GM12878 (cell line): ENCODE measurements at regions not wholly inside any gene's neighbourhood (a gene's known extent, or its start where the extent isn't known, plus 50 kb on each side); places are given as distances from the start of the nearest gene placed in this dataset.

Source experiments
- ATAC-seq: fragments of 200-7000 bp; cut with Tn5 transposase; 3 replicates; pipeline ENCODE4 v1.9.1; 2020; ENCODE audit warnings: mild to moderate bottlenecking, moderate library complexity
- BruUV-seq: library from RNA; stranded (reverse); fragments of 400-500 nt; replicated peaks from 2 replicates; lab custom pipeline; 2021; lab: Mats Ljungman, UMichigan
- CTCF ChIA-PET: fragments of 300-600 bp; sonication (Branson Sonifier 250); formaldehyde crosslinking; extraction: SDS; loops from one replicate; lab custom pipeline; 2021; ENCODE audit warnings: inconsistent platforms; lab: Yijun Ruan, JAX
- POLR2A ChIA-PET: fragments of 350-600 bp; formaldehyde crosslinking; extraction: SDS; loops from one replicate; lab custom pipeline; 2021; ENCODE audit warnings: inconsistent platforms; lab: Charles Lee
- RAD21 ChIA-PET: fragments of 300-600 bp; sonication (Branson Sonifier 250); formaldehyde crosslinking; loops from one replicate; lab custom pipeline; 2023; ENCODE audit warnings: antibody characterized with exemption; ENCODE audit not compliant: unreplicated experiment; lab: Charles Lee
- SMC1A ChIA-PET: fragments of 300-600 bp; sonication (Branson Sonifier 250); formaldehyde crosslinking; loops from one replicate; lab custom pipeline; 2023; ENCODE audit not compliant: unreplicated experiment, uncharacterized antibody; lab: Charles Lee
- DNase-seq: peaks from one replicate; pipeline ENCODE4 v3.0.0-alpha.2; 2011; ENCODE audit warnings: low read depth, low spot score
- FAIRE-seq: peaks from 3 replicates; lab custom pipeline; 2011; peaks lifted over from hg19 to GRCh38; lab: Jason Lieb, UNC
- H2AFZ ChIP-seq: 2 replicates; pipeline ENCODE4 v1.6.0; 2011; ENCODE audit warnings: low read depth, low read length, control low read depth; ENCODE audit not compliant: control insufficient read depth
- H3K27ac ChIP-seq: 2 replicates; pipeline ENCODE4 v1.5.1; 2011; ENCODE audit warnings: control low read depth; ENCODE audit not compliant: control insufficient read depth, insufficient read depth
- H3K27me3 ChIP-seq, 2 experiments: replicated peaks in 1 of 2; 2 replicates each; pipeline versions ENCODE4 v1.6.0 to v1.6.1; 2011; ENCODE audit warnings: low read length in 1 of 2; ENCODE audit not compliant: control insufficient read depth in 2 of 2, insufficient read depth in 2 of 2
- H3K36me3 ChIP-seq, 2 experiments: 2 replicates each; pipeline ENCODE4 v1.5.1; 2011; ENCODE audit warnings: low read length in 1 of 2; ENCODE audit not compliant: control insufficient read depth in 2 of 2, insufficient read depth in 2 of 2
- H3K4me1 ChIP-seq: 2 replicates; pipeline ENCODE4 v1.6.1; 2011; ENCODE audit warnings: mild to moderate bottlenecking, low read length, moderate library complexity, mixed read lengths; ENCODE audit not compliant: control insufficient read depth, insufficient read depth
- H3K4me2 ChIP-seq: 2 replicates; pipeline ENCODE4 v1.6.0; 2011; ENCODE audit warnings: control low read depth; ENCODE audit not compliant: control insufficient read depth, insufficient read depth
- H3K4me3 ChIP-seq: fragments of 200-600 bp; sonication (generic); 2 replicates; pipeline ENCODE4 v1.5.1; 2016
- H3K79me2 ChIP-seq: 2 replicates; pipeline ENCODE4 v1.6.0; 2011; ENCODE audit warnings: low read length; ENCODE audit not compliant: control insufficient read depth, insufficient read depth
- H3K9ac ChIP-seq: 2 replicates; pipeline ENCODE4 v1.8.0; 2011; ENCODE audit warnings: low read length, control low read depth, mixed read lengths; ENCODE audit not compliant: control insufficient read depth, insufficient read depth
- H3K9me3 ChIP-seq: replicated peaks from 3 replicates; pipeline ENCODE4 v1.5.1; 2011; ENCODE audit warnings: mild to moderate bottlenecking, low read length; ENCODE audit not compliant: control insufficient read depth, insufficient read depth
- H4K20me1 ChIP-seq: 2 replicates; pipeline ENCODE4 v1.6.0; 2011; ENCODE audit not compliant: control insufficient read depth, insufficient read depth
- BRCA1 ChIP-seq: IDR thresholded peaks from 2 replicates; pipeline ENCODE4 v1.6.1; 2011; ENCODE audit warnings: low read depth, low read length, improper control_type of control experiment
- CBX3 ChIP-seq: fragments of 200-600 bp; sonication (generic); IDR thresholded peaks from 2 replicates; pipeline ENCODE4 v1.6.1; 2016; ENCODE audit warnings: low read depth, borderline replicate concordance
- NFYB ChIP-seq: IDR thresholded peaks from 2 replicates; pipeline ENCODE4 v1.6.1; 2011; ENCODE audit warnings: low read depth, mild to moderate bottlenecking, low read length, improper control_type of control experiment, moderate library complexity; ENCODE audit not compliant: insufficient read depth
- RAD21 ChIP-seq: IDR thresholded peaks from 2 replicates; pipeline ENCODE4 v1.6.1; 2011; ENCODE audit warnings: mild to moderate bottlenecking, low read depth, low read length, moderate library complexity; ENCODE audit not compliant: insufficient read depth
- TBL1XR1 ChIP-seq: IDR thresholded peaks from 2 replicates; pipeline ENCODE4 v1.6.1; 2012; ENCODE audit warnings: low read depth, low read length, improper control_type of control experiment
- WGBS: methylation state at CpG from one replicate; pipeline ENCODE4 v1.1.6; 2016; ENCODE audit warnings: low lambda C conversion rate; ENCODE audit not compliant: insufficient replicate concordance, insufficient coverage; ENCODE audit errors: missing lambda C conversion rate; 5-methylcytosine and 5-hydroxymethylcytosine counted together
- in situ Hi-C: fragments of 300-500 bp; cut with MboI; formaldehyde crosslinking; loops from 9 replicates; pipeline ENCODE4 v1.14.3; 2018; ENCODE audit warnings: mixed read lengths
- intact Hi-C: fragments of 100-400 bp; cut with micrococcal nuclease; formaldehyde crosslinking; loops from one replicate; pipeline ENCODE4 v1.14.2; 2022; ENCODE audit not compliant: unreplicated experiment
- TF ChIP-seq, protein P1 (sequence below), 3 experiments: IDR thresholded peaks in 2 of 3; conservative IDR thresholded peaks in 1 of 3; 2 replicates each; pipeline ENCODE4 v1.5.1; 2011; ENCODE audit warnings: low read depth in 3 of 3, low read length in 3 of 3, mild to moderate bottlenecking in 3 of 3, control low read depth in 2 of 3, moderate library complexity in 2 of 3, inconsistent platforms in 1 of 3, mixed read lengths in 1 of 3; ENCODE audit not compliant: control insufficient read depth in 2 of 3, insufficient read depth in 1 of 3; ENCODE audit errors: extremely low read depth in 1 of 3

DNA sequence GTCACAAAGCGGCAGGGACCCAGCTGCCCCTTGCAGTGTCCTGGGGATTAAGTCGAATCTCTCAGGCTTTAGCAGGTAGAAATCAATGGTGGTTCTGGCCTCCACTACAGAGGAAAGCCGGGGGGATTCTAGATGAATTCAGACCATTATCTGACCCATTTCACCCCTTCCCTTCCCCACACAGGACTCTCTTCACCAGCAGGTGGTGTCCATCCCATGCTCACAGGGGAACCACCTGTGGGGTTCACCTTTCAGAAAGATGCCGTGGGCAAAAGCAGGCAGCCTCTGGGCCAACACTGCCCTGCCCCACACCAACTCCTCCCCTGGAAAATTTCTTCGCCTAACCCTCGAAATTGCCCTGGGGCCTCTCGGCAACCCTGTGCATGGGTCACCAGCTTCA, 123.8 kb upstream of the GGTLC1 start:
- Histone ChIP-seq H3K27ac (no peak overlapping the region), H3K4me2 (no peak overlapping the region), H3K4me1 (no peaks in the 10 kb centered on the region), H3K79me2 (no peaks in the 10 kb centered on the region), H3K4me3 (no peak overlapping the region), H3K27me3 (peaks cover 0 to 3% of the 10 kb centered on the region in 2 experiments; a peak in 2 of 4 replicates), H3K36me3 (no peaks in the 10 kb centered on the region), H3K9me3 (no peaks in the 10 kb centered on the region), H3K9ac (no peak overlapping the region), H4K20me1 (no peaks in the 10 kb centered on the region), H2AFZ (no peak overlapping the region)
- POLR2A ChIA-PET: no interaction called here
- no peak for FAIRE-seq
- peak; percentile 38; the same call in 2 of the 3 replicates for ATAC-seq
- SMC1A ChIA-PET: interaction anchor here (1.4 kb wide), 1 partner anchor 10 kb away, joined by 3 read pairs; no protein-coding TSS in a partner anchor
- intact Hi-C loops (no loop called here), in situ Hi-C loops (no loop called here)
- no TSS peak for BruUV-seq
- RAD21 ChIA-PET: no interaction called here
- no peak for DNase-seq
- 53% methylated on average over 7 of the region's 7 CpGs for WGBS
- CTCF ChIA-PET: interaction anchor here (0.5 kb wide), 1 partner anchor 816 kb away, joined by 3 read pairs; no protein-coding TSS in a partner anchor
- TF ChIP-seq CBX3 (no peak), NFYB (no peak)
- TF ChIP-seq, protein P1, sequence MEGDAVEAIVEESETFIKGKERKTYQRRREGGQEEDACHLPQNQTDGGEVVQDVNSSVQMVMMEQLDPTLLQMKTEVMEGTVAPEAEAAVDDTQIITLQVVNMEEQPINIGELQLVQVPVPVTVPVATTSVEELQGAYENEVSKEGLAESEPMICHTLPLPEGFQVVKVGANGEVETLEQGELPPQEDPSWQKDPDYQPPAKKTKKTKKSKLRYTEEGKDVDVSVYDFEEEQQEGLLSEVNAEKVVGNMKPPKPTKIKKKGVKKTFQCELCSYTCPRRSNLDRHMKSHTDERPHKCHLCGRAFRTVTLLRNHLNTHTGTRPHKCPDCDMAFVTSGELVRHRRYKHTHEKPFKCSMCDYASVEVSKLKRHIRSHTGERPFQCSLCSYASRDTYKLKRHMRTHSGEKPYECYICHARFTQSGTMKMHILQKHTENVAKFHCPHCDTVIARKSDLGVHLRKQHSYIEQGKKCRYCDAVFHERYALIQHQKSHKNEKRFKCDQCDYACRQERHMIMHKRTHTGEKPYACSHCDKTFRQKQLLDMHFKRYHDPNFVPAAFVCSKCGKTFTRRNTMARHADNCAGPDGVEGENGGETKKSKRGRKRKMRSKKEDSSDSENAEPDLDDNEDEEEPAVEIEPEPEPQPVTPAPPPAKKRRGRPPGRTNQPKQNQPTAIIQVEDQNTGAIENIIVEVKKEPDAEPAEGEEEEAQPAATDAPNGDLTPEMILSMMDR (IDR thresholded peaks at IDR 0.05 in 2 of 3, conservative IDR thresholded peaks at IDR 0.05 in 1 of 3; ENCODE audit: control insufficient read depth in 2 of 3, extremely low read depth in 1 of 3, insufficient read depth in 1 of 3, low read depth in 3 of 3, low read length in 3 of 3): 0 out of 6 replicates have a peak, but pooled peaks of 1 of the 3 experiments have one; percentile 3

DNA sequence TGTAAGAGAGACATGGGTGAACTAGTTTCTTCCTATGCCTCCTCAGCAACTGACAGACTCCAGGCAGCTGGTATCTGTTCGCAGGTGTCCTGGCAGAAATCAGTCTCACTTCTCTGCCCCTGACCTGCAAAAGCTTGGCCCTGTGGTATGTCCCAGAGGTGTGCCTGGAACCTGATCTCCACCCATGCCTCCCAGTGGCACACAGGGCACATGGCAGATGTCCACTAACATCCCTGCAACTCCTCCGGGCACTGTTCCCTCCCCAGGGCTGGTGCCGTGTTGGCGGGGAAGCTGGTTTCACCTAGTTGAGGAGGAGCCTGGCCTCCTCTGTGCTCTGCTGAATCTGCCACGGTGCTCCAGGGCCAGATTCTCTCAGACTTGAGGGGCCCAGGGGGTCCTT, 123.3 kb upstream of the GGTLC1 start:
- peaks cover 0 to 3% of the 10 kb centered on the region in 2 experiments; a peak in 2 of 4 replicates for H3K27me3 ChIP-seq
- CTCF ChIA-PET: interaction anchor here (0.5 kb wide), 1 partner anchor 816 kb away, joined by 3 read pairs; no protein-coding TSS in a partner anchor
- intact Hi-C loops: no loop called here
- WGBS: 66% methylated on average over 5 of the region's 5 CpGs
- no peak overlapping the region for H3K27ac ChIP-seq
- no peak overlapping the region for H3K4me3 ChIP-seq
- no peaks in the 10 kb centered on the region for H3K9me3 ChIP-seq
- ATAC-seq (no peak), DNase-seq (no peak)
- H4K20me1 ChIP-seq: no peaks in the 10 kb centered on the region
- H2AFZ ChIP-seq: no peak overlapping the region
- RAD21 ChIA-PET: no interaction called here
- H3K9ac ChIP-seq: no peak overlapping the region
- TF ChIP-seq RAD21 (no peak), BRCA1 (no peak), TBL1XR1 (no peak)
- TF ChIP-seq, all 136 proteins: peak for 0
- in situ Hi-C loops: no loop called here
- H3K36me3 ChIP-seq: no peaks in the 10 kb centered on the region
- no peak overlapping the region for H3K4me2 ChIP-seq
- no peaks in the 10 kb centered on the region for H3K79me2 ChIP-seq
- POLR2A ChIA-PET: no interaction called here
- SMC1A ChIA-PET: no interaction called here
- FAIRE-seq: no peak
- H3K4me1 ChIP-seq: no peaks in the 10 kb centered on the region
- no TSS peak for BruUV-seq
